Right ventricle myocardium inferior (tissue), 1 donor: ENCODE measurements at regions not wholly inside any gene's neighbourhood (a gene's known extent, or its start where the extent isn't known, plus 50 kb on each side); places are given as distances from the start of the nearest gene placed in this dataset.
"Not testable (repeated sequence)": the region's sequence is repeated elsewhere in the genome, so short reads cannot be mapped to it uniquely, and the experiment has no call there.

ENCODE experiments used
- ATAC-seq: fragments of 200-7000 bp; cut with Tn5 transposase; one replicate; pipeline ENCODE4 v1.9.1; 2020; ENCODE audit warnings: mild to moderate bottlenecking, moderate library complexity
- DNase-seq: peaks from one replicate; pipeline ENCODE4 v3.0.0; 2021; ENCODE audit errors: missing footprints
- intact Hi-C: fragments of 100-400 bp; cut with DNase I; formaldehyde crosslinking; loops from one replicate; pipeline ENCODE4 v1.11.0; 2022
- donor health status: DM: no; HTN: yes; CAD: no; lungs with severe emphysema.

DNA sequence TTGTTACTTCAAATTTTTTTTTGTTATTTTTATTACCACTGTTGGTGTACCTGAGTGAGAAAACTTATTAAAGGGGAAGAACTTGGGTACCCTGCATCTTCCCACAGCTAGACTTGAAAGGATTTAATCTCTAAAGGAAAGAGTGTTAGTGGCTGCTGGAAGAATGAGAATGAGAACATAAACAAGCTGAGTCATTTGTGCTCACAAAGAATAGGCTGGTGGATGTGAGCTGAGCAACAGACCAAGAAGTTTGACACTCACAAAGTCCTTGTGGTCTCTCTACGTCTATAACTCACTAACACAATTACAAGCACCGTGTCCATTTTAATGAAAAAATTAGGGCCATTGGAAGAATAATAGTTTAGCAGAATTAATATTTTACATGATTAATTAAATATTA is 217.6 kb upstream of the ANO5 start:
- ATAC-seq (no peak), DNase-seq (no peak)
- intact Hi-C loops: no loop called here

DNA sequence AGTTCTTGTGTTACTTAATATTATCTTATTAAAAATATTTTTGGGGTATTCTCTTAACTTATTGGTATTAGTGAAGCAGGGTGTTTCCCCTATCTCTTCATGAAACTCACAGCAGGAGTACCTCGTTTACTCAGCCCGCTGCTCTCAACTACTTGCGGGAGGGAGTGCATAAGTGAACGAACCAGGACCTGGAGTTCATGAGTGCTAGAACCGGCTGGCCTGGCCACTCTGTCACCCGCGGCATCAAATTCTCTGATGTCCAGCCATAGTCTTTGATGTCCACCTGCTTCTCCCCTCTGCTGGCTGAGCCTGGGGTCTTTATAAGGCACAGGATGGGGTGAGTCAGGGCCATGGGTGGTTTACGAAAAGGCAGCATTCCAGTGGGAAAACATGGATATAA is 216.7 kb upstream of the ANO5 start:
- intact Hi-C loops: no loop called here
- DNase-seq (no peak), ATAC-seq (no peak)

DNA sequence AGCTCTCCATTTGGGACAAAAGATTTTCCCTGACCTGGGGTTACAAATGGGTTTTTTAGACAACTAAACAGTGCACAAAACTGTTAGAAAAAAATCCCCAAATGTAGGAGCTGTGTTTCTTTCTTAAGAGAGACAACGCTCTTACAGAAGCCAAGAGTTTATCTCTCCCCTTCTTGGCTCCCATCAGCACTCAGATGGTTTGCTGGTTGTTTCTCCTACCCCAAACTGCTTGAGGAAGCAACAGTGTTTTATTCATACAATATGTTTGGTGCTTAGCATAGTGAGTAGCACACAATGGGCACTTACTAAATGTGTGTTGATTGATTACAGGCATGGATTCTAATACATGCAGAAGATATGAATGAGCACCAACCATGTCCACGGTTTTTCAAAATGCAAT is 209.5 kb upstream of the ANO5 start:
- ATAC-seq: no peak
- intact Hi-C loops: no loop called here
- no peak for DNase-seq

DNA sequence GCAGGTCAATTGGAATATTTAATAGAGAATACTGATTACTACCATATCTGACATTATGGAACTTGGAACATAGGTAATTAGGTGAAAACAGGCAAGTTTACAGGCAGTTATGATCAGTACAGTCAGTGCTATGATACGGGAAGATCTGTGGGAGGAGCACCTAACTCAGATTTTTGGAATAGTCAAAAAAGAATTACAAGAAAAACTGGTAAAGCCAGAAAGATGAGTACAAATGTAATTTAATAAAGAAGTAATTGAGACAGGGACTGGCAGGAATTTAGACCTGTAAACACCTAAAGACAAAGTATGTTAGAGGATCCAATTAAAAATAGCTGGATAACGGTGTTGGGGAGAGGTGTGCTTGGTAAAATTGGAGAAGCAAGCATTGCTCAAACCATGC is 206.5 kb upstream of the ANO5 start:
- no peak for ATAC-seq
- intact Hi-C loops: no loop called here
- no peak for DNase-seq

DNA sequence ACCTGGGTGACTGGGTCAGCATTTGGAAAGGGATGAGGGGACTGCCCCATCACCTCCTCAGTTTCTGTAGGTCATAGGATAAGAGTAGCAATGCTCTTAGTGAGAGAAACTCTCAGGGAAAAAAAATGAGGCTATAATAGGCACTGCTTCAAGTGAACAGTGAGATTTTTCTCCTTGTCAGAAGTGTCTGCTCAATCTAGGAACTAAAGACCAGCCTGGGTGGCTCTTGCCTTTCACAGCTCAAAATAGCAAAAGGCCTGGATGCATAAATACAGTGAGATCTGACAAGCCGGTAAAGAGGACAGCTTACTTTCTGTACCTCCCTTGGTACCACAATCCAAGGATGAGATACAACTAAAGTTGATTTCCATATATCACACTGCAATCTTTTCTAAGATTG is 205.6 kb upstream of the ANO5 start:
- DNase-seq: no peak
- no peak for ATAC-seq
- intact Hi-C loops: no loop called here

DNA sequence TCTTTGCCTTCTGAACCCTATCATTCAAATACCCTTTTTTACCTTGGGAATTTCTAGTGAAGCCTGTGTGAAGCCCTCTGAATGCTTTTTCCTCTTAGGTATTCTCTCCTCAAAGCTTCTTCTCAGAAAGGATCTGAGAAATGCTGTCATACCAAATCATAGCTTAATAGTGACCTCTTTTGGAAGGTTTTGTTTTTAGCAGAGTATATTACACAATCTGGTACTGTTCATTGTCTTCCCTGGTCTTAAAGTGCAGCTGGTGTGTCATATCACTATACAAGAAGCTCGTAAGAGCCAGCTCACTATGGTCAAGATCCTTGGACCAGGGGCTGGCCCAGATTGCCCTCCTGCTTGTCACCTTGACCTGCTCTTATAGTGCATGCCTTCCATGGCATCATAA is 204.4 kb upstream of the ANO5 start:
- intact Hi-C loops: no loop called here
- DNase-seq (no peak), ATAC-seq (no peak)

DNA sequence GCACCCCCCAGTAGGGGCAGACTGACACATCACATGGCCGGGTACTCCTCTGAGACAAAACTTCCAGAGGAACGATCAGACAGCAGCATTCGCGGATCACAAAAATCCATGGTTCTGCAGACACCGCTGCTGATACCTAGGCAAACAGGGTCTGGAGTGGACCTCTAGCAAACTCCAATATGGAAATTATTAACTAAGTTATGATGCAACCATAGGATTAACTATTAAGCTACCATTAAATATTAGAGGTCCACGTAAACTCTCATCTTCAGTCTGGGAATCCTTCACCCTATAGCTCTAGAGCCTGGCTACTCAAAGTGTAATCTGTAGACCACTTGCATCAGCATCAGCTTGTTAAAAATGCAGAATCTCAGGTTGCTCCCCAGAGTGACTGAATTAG is 191.1 kb upstream of the ANO5 start:
- ATAC-seq, intact Hi-C loops, DNase-seq: not testable (repeated sequence)

DNA sequence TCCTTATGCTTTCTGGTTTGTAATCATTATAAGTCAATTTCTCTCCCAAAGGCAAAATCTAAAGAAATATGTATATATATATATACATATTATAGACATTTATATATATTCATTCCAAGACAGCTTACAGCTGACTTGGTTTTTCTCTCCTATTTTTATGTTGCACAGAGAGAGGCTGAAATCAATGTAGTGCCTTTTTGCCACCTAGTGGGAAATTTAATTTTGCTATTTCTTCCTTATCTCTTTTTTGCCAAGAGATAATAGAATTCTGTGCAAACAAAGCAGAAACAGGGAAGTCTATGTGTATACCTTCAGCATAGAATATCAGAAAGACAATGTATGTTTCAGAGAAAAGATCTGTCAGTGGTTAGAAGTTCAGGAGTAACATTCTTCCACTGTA is 186.0 kb upstream of the ANO5 start:
- DNase-seq (no peak), ATAC-seq (no peak)
- intact Hi-C loops: no loop called here

DNA sequence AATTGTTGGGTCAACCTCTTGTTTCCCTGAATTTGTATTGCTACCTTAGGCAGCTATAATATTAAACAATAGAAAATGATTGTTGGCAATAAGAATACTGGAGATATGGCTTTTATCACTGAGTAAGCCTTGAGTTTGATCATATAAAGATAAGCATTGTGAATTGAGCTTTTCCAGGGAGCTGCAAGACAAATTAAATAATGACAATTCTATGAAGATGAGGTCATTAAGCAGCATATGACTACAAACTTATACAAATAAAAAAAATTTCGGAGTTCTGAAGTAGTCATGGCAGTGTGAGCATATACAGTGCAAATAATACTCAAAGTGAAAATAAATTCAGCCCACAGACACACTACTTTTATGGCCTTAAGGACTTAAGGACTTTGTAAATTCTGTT is 161.1 kb upstream of the ANO5 start:
- DNase-seq (no peak), ATAC-seq (no peak)
- intact Hi-C loops: no loop called here

DNA sequence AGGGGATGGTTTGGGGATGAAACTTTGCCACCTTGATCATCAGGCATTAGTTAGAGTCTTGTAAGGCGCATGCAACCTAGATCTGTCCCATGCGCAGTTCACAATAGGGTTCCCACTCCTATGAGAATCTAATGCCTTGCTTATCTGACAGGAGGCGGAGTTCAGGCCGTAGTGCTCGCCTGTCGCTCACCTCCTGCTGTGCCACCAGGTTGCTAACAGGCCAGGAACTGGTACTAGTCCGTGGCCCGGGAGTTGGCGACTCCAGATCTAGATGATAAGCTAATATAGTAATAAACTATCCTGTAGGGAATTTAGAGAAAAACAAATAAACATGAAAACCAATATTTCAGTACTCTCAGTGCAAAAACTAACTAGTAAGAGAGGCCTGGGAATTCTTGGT is 155.4 kb upstream of the ANO5 start:
- ATAC-seq (no peak), DNase-seq (no peak)
- intact Hi-C loops: no loop called here

DNA sequence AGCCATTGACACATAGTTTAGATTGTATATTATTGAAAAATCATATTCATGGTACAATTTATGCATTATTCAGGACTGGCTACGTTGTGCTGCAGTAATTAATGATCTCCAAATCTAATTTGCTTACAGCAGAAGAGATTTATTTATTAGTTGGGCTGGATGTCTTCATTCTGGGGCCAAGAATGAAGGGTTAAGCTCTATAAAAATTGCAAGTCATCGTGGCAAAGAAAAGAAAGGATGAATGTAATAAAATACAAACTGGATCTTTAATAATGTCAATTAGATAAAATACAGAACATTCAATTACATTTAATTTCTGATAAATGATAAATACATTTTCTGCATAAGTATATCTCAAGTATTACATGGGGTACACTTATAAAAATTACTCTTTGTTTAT is 151.8 kb upstream of the ANO5 start:
- ATAC-seq (no peak), DNase-seq (no peak)
- intact Hi-C loops: no loop called here

DNA sequence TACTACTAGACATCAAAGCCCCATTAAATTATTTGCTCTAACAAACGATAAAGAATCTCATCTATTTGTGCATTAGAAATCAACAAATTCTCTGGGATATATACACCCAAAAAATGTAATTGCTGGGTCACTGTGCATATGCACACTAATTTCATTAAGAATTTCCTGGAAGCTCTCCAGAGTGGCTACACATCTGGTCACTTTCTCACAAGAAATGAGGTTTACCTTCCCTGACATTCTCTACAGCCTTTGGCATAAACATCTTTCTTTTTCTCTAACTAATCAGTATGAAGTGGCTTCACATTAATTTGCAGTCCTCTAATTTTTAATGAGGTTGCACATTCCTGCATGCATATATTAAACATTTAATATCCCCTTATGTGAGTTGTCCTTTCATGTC is 150.8 kb upstream of the ANO5 start:
- intact Hi-C loops: no loop called here
- ATAC-seq: no peak

DNA sequence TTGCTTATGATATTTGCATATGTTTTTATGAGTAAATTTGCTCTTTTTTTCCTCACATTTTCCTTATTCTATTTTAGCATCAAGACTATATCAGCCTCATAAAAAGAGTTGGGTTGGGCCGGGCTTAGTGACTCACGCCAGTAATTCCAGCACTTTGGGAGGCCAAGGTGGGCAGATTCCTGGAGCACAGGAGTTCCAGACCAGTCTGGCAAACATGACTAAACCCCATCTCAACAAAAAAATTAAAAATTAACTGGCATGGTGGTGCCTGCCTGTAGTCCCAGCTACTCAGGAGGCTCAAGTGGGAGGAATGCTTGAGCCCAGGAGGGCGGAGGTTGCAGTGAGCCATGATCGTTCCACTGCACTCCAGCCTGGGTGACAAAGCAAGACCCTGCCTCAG is 148.8 kb upstream of the ANO5 start:
- intact Hi-C loops: no loop called here
- DNase-seq (no peak), ATAC-seq (no peak)

More for the DNA sequence above, 150.8 kb upstream of the ANO5 start:
- DNase-seq: no peak

DNA sequence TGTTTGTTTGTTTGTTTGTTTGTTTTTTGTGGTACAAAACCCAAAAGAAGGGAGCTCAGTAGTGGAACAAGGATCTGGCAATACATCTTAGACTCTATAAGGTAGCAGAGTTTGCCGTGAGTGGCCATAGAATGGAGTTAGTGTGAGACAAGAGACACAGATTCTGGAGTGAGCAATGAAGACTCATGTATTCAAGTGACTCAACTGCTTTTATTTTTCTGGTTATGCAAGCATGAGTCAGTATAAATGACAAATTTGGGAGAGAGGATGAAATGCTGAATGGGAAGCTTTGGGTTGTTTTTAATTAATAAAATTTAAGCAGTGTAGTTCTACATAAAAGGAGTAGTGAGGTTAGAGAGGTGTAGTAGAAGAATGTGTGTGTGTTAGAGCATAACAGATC is 143.6 kb upstream of the ANO5 start:
- intact Hi-C loops: no loop called here
- ATAC-seq (no peak), DNase-seq (no peak)

DNA sequence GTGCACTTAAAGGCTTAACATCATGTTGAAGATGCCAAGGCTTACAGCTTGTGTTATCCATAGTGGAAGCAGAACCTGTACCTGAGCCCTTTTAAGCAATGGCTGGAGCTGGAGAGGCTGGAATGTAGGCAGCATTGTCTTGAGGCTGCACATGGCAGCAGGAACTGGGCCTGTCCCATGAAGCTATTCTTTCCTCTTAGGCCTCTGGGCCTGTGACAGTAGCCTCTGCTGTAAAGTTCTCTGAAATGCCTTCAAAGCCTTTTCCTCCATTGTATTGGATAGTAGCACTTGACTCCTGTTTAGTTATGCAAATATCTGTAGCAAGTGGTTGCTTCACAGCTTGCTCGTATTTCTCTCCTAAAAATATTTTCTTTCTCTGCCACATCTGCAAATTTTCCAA is 127.4 kb upstream of the ANO5 start:
- ATAC-seq: no peak
- intact Hi-C loops: no loop called here
- no peak for DNase-seq

DNA sequence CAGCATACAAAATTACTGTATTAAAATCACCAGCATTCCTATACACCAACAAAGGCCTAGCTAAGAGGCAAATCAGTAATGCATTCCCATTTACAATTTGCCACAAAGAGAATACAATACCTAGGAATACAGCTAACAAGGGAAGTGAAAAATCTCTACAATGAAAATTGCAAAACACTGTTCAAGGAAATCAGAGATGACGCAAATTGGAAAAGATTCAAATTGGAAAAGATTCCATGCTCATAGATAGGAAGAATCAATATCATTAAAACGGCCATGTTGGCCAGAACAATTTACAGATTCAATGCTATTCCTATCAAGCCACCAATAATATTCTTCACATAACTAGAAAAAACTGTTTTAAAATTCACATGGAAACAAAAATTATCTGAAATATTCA is 123.0 kb upstream of the ANO5 start:
- intact Hi-C loops: no loop called here
- no peak for DNase-seq
- no peak for ATAC-seq

DNA sequence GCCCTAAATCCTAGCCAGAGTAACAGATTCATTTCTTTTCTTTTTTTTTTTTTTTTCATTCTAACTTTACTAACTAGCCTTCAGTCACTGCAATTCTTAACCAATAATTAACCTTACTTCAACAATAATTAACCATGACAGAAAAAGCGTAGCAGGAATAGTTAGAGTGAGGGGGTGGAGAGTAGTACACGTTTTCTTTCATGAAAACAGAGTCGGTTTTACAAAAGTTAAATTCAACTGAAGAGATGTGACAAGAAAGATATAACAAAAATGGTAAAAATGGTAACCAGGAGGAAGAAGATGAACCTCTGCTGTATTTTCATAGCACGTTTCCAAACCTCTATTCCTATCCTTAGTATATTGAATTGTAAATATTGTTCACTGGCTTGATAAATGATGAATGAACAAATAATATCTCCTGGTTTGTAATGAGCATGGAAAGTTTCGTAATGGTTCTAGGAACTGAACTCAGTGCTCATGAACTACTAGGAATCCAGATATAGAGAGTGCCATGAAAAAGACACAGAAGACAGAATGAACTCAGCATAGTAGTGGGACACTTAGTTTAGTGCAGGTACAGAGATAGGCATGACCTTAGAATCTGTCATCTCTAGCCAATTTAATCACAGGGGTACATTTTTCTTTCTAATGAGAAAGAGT is 116.5 kb upstream of the ANO5 start:
- intact Hi-C loops: no loop called here
- ATAC-seq (no peak), DNase-seq (no peak)

DNA sequence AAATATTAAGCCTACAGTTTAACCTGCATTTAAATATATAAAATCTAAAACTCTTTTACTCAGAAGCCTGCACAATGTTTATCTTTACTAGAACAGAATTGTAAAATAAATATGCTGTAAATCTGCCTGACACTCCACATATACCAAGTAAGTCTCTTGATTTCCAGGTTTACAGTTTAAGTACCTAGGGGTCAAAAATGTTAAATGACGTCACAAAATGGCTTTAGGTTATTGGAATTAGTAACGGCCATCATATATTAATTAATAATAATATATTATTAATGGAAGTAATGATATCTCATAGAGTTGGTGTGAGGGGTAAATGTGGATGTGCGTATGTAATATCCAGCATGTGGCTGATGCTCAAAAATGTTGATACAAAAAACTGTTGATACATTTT is 114.8 kb upstream of the ANO5 start:
- no peak for DNase-seq
- intact Hi-C loops: no loop called here
- ATAC-seq: no peak

DNA sequence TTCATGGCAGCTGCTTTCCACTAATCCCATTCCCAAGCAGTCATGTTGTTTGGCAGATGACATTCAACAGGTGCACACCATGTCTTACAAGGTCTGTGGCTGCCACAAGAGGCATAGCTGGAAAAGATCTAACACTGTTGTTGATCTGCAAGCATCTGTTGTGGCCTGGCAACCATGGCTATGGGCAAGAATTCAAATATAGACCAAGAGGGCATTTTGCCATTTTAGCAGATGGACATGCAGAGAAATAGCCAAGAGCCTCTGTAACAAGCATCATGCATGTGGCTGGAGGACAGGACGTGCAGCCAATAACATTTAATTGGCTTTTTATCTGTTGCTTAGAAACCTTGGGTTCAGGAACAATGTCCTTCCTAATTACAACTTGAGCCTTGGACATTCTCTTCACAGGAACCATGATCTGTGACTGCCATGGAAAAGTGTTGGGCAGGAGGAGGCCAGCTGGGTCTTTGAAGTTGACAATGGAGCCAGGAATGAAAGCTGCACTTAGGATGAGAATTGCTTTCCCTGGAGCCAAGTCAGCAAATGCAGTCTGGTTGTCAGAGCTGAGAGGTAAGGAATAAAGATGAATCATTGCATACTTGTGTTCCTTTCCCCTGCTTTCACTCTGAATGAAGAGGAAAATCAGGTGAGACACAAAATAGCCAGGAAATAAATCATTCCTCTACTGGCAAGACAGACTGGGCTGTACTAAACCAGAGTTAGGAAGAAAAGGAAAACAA is 113.6 kb upstream of the ANO5 start:
- DNase-seq (no peak), ATAC-seq (peak; percentile 74)
- intact Hi-C loops: no loop called here

DNA sequence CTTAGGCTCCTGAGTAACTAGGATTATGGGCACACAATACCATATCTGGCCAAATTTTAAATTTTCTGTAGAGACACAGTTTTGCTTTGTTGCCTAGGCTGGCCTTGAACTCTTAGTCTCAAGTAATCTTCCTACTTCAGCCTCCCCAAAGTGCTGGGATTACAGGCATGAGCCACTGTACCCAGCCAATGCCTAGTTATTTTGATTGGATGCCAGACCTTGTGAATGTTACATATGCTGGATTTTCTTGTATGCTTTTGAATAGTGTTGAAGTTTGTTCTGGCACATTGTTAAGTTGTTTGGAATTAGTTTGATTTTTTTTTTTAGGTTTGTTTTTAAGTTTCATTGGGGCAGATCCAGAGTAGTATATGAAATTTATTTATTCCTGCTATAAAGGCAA is 110.7 kb upstream of the ANO5 start:
- ATAC-seq: no peak
- no peak for DNase-seq
- intact Hi-C loops: no loop called here

DNA sequence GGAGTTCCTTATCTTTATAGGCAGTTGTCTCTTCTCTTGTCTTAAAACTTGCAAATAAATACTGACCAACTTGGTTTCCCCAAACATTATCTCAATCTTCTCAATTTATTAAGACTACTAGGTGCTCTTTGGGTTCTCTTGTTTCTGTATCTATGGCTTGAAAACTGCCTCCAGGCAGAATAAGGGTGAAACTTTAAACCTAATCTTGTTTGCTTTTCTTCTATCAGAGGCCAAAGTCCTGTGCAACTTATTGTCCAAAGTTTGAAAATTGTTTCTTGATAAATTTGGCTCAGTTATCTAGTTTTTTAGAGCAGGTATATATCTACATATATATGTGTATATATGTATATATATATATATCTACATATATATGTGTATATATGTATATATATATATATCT is 110.1 kb upstream of the ANO5 start:
- intact Hi-C loops: no loop called here

More for the DNA sequence above, 110.1 kb upstream of the ANO5 start:
- DNase-seq (no peak), ATAC-seq (no peak)
